GM12891 (cell line): ENCODE measurements at regions not wholly inside any gene's neighbourhood (a gene's known extent, or its start where the extent isn't known, plus 50 kb on each side); places are given as distances from the start of the nearest gene placed in this dataset.

ENCODE experiments used
- POLR2A ChIP-seq: IDR thresholded peaks from 2 replicates; pipeline ENCODE4 v1.6.1; 2011; ENCODE audit warnings: low read depth, low read length, control low read depth
- POLR2AphosphoS5 ChIP-seq: IDR thresholded peaks from 2 replicates; pipeline ENCODE4 v1.6.1; 2011; ENCODE audit warnings: low read depth, low read length, control low read depth
- SPI1 ChIP-seq: IDR thresholded peaks from 2 replicates; pipeline ENCODE4 v1.6.1; 2011; ENCODE audit warnings: low read depth, low read length, control low read depth
- TAF1 ChIP-seq: IDR thresholded peaks from 2 replicates; pipeline ENCODE4 v1.6.1; 2011; ENCODE audit warnings: low read depth, low read length, control low read depth

- no peak for TF ChIP-seq POLR2A
- no peak for TF ChIP-seq POLR2AphosphoS5
- no peak for TF ChIP-seq TAF1
- TF ChIP-seq SPI1 = no peak
Measured at GRCh38 chr16:16788004-16788403, 409.1 kb downstream of the NPIPA7 start.
